Gastrocnemius medialis (tissue), 4 donors: ENCODE measurements at regions not wholly inside any gene's neighbourhood (a gene's known extent, or its start where the extent isn't known, plus 50 kb on each side); places are given as distances from the start of the nearest gene placed in this dataset.
"Not testable (repeated sequence)": the region's sequence is repeated elsewhere in the genome, so short reads cannot be mapped to it uniquely, and the experiment has no call there.

ENCODE experiments used
- CTCF ChIP-seq, 5 experiments: fragments of 450-650 bp in 3 of 5; fragments of 200-600 bp in 2 of 5; sonication (generic) in 2 of 5; IDR thresholded peaks in 4 of 5; conservative IDR thresholded peaks in 1 of 5; 1 replicate in 4 of 5; 2 replicates in 1 of 5; pipeline ENCODE4 v1.5.1; 2016 to 2019; ENCODE audit warnings: antibody characterized with exemption in 5 of 5, mild to moderate bottlenecking in 3 of 5, moderate library complexity in 3 of 5
- POLR2A ChIP-seq, 2 donors: fragments of 450-650 bp; IDR thresholded peaks; one replicate each; pipeline ENCODE4 v1.6.1; 2017; ENCODE audit warnings: antibody characterized with exemption in 2 of 2, mild to moderate bottlenecking in 2 of 2, moderate library complexity in 2 of 2

- not testable (repeated sequence) for TF ChIP-seq CTCF (IDR thresholded peaks at IDR 0.05 in 4 of 5, conservative IDR thresholded peaks at IDR 0.05 in 1 of 5); POLR2A (IDR thresholded peaks at IDR 0.05)
These were observed 75.8 kb upstream of the PARP8 start for GRCh38 chr5:50590444-50591189.
